SK-N-SH treated with all-trans-retinoic acid at 6 μM for 48 hours (cell line): ENCODE measurements at regions not wholly inside any gene's neighbourhood (a gene's known extent, or its start where the extent isn't known, plus 50 kb on each side); places are given as distances from the start of the nearest gene placed in this dataset.

Experiments
- ATAC-seq: fragments of 200-7000 bp; cut with Tn5 transposase; 3 replicates; pipeline ENCODE4 v1.9.1; 2020; ENCODE audit warnings: mild to moderate bottlenecking, moderate library complexity
- ARNTL ChIP-seq: fragments of 450-650 bp; formaldehyde crosslinking; IDR thresholded peaks from 2 replicates; pipeline ENCODE4 v1.5.0; 2020; ENCODE audit warnings: low read depth, mild to moderate bottlenecking, moderate library complexity, borderline replicate concordance
- BACH2 ChIP-seq: fragments of 250-450 bp; sonication (Bioruptor Pico); IDR thresholded peaks from 2 replicates; pipeline ENCODE4 v1.9.0; 2021; ENCODE audit warnings: mild to moderate bottlenecking, borderline replicate concordance
- CREB5 ChIP-seq: fragments of 250-450 bp; sonication (Bioruptor Pico); IDR thresholded peaks from 2 replicates; pipeline ENCODE4 v1.5.1; 2020; ENCODE audit warnings: low read depth, mild to moderate bottlenecking, moderate library complexity
- CSDC2 ChIP-seq: fragments of 250-450 bp; sonication (Bioruptor Pico); IDR thresholded peaks from 2 replicates; pipeline ENCODE4 v1.5.0; 2020; ENCODE audit warnings: mild to moderate bottlenecking, moderate library complexity
- CSRNP3 ChIP-seq: fragments of 250-450 bp; sonication (Bioruptor Pico); IDR thresholded peaks from 2 replicates; pipeline ENCODE4 v1.5.1; 2021; ENCODE audit warnings: mild to moderate bottlenecking, moderate library complexity
- ESRRG ChIP-seq: fragments of 250-450 bp; sonication (Bioruptor Pico); IDR thresholded peaks from 2 replicates; pipeline ENCODE4 v1.6.1; 2021; ENCODE audit warnings: mild to moderate bottlenecking
- GLIS3 ChIP-seq: fragments of 250-450 bp; sonication (Bioruptor Pico); IDR thresholded peaks from 2 replicates; pipeline ENCODE4 v1.5.0; 2020; ENCODE audit warnings: mild to moderate bottlenecking, moderate library complexity
- ISL1 ChIP-seq: fragments of 250-450 bp; sonication (Bioruptor Pico); IDR thresholded peaks from 2 replicates; pipeline ENCODE4 v2.1.2; 2022; ENCODE audit warnings: mild to moderate bottlenecking, moderate library complexity
- OSR1 ChIP-seq: fragments of 250-450 bp; sonication (Bioruptor Pico); IDR thresholded peaks from 2 replicates; pipeline ENCODE4 v1.8.0; 2022; ENCODE audit warnings: moderate library complexity, mild to moderate bottlenecking, inconsistent platforms
- PPARA ChIP-seq: fragments of 250-450 bp; sonication (Bioruptor Pico); IDR thresholded peaks from 2 replicates; pipeline ENCODE4 v1.5.0; 2020; ENCODE audit warnings: mild to moderate bottlenecking, borderline replicate concordance
- RARB ChIP-seq: fragments of 250-450 bp; sonication (Bioruptor Pico); IDR thresholded peaks from 2 replicates; pipeline ENCODE4 v1.8.0; 2021; ENCODE audit warnings: mild to moderate bottlenecking, moderate library complexity
- SNAI2 ChIP-seq: fragments of 250-450 bp; sonication (Bioruptor Pico); IDR thresholded peaks from 2 replicates; pipeline ENCODE4 v1.5.0; 2020; ENCODE audit warnings: mild to moderate bottlenecking, moderate library complexity
- TCF4 ChIP-seq: fragments of 250-450 bp; sonication (Bioruptor Pico); IDR thresholded peaks from 2 replicates; pipeline ENCODE4 v1.8.0; 2021; ENCODE audit warnings: mild to moderate bottlenecking, moderate library complexity, borderline replicate concordance
- TOX ChIP-seq: fragments of 250-450 bp; sonication (Bioruptor Pico); IDR thresholded peaks from 2 replicates; pipeline ENCODE4 v1.8.0; 2021; ENCODE audit warnings: mild to moderate bottlenecking, moderate library complexity, borderline replicate concordance
- ZC3H10 ChIP-seq: fragments of 250-450 bp; sonication (Bioruptor Pico); IDR thresholded peaks from 2 replicates; pipeline ENCODE4 v1.5.1; 2021; ENCODE audit warnings: mild to moderate bottlenecking, moderate library complexity
- ZFP3 ChIP-seq: fragments of 250-450 bp; sonication (Bioruptor Pico); IDR thresholded peaks from 2 replicates; pipeline ENCODE4 v1.5.0; 2020; ENCODE audit warnings: mild to moderate bottlenecking, moderate library complexity
- ZFP30 ChIP-seq: fragments of 450-650 bp; formaldehyde crosslinking; IDR thresholded peaks from 2 replicates; pipeline ENCODE4 v1.5.0; 2022; ENCODE audit warnings: mild to moderate bottlenecking, moderate library complexity
- ZNF565 ChIP-seq: fragments of 450-650 bp; formaldehyde crosslinking; conservative IDR thresholded peaks from 2 replicates; pipeline ENCODE4 v1.5.0; 2020; ENCODE audit warnings: low read depth, mild to moderate bottlenecking, moderate library complexity
- ZNF70 ChIP-seq: fragments of 450-650 bp; formaldehyde crosslinking; IDR thresholded peaks from 2 replicates; pipeline ENCODE4 v1.5.0; 2020; ENCODE audit warnings: mild to moderate bottlenecking, moderate library complexity
- ZNF8 ChIP-seq: fragments of 450-650 bp; formaldehyde crosslinking; IDR thresholded peaks from 2 replicates; pipeline ENCODE4 v1.5.0; 2020; ENCODE audit warnings: mild to moderate bottlenecking, moderate library complexity
- TF ChIP-seq, protein P1 (sequence below): fragments of 250-450 bp; sonication (Bioruptor Pico); IDR thresholded peaks from 2 replicates; pipeline ENCODE4 v1.5.0; 2020; ENCODE audit warnings: mild to moderate bottlenecking, moderate library complexity
- TF ChIP-seq, protein P2 (sequence below): fragments of 250-450 bp; sonication (Bioruptor Pico); IDR thresholded peaks from 2 replicates; pipeline ENCODE4 v1.8.0; 2020; ENCODE audit warnings: mild to moderate bottlenecking, moderate library complexity, borderline replicate concordance
- TF ChIP-seq, protein P3 (sequence below): fragments of 250-450 bp; sonication (Bioruptor Pico); IDR thresholded peaks from 2 replicates; pipeline ENCODE4 v1.8.0; 2021; ENCODE audit warnings: low read depth, mild to moderate bottlenecking, moderate library complexity, borderline replicate concordance

GRCh38 chr2:203626952-203627681, 79.3 kb upstream of the CD28 start:
- TF ChIP-seq CSRNP3 (CRISPR knock-in tag): no peak
- no peak for TF ChIP-seq BACH2 (CRISPR knock-in tag)
- TF ChIP-seq ZNF565: no peak
- no peak for TF ChIP-seq ZFP3 (CRISPR knock-in tag)
- TF ChIP-seq GLIS3: no peak
- no peak for TF ChIP-seq CREB5
- no peak for TF ChIP-seq CSDC2 (CRISPR knock-in tag)
- TF ChIP-seq ISL1 (CRISPR knock-in tag): no peak
- TF ChIP-seq, protein P1, sequence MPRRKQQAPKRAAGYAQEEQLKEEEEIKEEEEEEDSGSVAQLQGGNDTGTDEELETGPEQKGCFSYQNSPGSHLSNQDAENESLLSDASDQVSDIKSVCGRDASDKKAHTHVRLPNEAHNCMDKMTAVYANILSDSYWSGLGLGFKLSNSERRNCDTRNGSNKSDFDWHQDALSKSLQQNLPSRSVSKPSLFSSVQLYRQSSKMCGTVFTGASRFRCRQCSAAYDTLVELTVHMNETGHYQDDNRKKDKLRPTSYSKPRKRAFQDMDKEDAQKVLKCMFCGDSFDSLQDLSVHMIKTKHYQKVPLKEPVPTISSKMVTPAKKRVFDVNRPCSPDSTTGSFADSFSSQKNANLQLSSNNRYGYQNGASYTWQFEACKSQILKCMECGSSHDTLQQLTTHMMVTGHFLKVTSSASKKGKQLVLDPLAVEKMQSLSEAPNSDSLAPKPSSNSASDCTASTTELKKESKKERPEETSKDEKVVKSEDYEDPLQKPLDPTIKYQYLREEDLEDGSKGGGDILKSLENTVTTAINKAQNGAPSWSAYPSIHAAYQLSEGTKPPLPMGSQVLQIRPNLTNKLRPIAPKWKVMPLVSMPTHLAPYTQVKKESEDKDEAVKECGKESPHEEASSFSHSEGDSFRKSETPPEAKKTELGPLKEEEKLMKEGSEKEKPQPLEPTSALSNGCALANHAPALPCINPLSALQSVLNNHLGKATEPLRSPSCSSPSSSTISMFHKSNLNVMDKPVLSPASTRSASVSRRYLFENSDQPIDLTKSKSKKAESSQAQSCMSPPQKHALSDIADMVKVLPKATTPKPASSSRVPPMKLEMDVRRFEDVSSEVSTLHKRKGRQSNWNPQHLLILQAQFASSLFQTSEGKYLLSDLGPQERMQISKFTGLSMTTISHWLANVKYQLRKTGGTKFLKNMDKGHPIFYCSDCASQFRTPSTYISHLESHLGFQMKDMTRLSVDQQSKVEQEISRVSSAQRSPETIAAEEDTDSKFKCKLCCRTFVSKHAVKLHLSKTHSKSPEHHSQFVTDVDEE: no peak
- peak; percentile 64 for ATAC-seq

GRCh38 chr2:203629699-203630098, 76.7 kb upstream of the CD28 start:
- TF ChIP-seq, protein P2, sequence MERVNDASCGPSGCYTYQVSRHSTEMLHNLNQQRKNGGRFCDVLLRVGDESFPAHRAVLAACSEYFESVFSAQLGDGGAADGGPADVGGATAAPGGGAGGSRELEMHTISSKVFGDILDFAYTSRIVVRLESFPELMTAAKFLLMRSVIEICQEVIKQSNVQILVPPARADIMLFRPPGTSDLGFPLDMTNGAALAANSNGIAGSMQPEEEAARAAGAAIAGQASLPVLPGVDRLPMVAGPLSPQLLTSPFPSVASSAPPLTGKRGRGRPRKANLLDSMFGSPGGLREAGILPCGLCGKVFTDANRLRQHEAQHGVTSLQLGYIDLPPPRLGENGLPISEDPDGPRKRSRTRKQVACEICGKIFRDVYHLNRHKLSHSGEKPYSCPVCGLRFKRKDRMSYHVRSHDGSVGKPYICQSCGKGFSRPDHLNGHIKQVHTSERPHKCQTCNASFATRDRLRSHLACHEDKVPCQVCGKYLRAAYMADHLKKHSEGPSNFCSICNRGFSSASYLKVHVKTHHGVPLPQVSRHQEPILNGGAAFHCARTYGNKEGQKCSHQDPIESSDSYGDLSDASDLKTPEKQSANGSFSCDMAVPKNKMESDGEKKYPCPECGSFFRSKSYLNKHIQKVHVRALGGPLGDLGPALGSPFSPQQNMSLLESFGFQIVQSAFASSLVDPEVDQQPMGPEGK (CRISPR knock-in tag): no peak
- TF ChIP-seq TCF4 (CRISPR knock-in tag) (no peak), ESRRG (no peak), BACH2 (CRISPR knock-in tag) (no peak), ARNTL (CRISPR knock-in tag) (no peak), ZC3H10 (CRISPR knock-in tag) (no peak), PPARA (CRISPR knock-in tag) (no peak), OSR1 (no peak), CREB5 (no peak), ZFP30 (CRISPR knock-in tag) (no peak), ZNF8 (CRISPR knock-in tag) (no peak), ZNF70 (CRISPR knock-in tag) (no peak), CSRNP3 (CRISPR knock-in tag) (no peak), RARB (no peak), ZNF565 (no peak), TOX (no peak), SNAI2 (CRISPR knock-in tag) (no peak), CSDC2 (CRISPR knock-in tag) (no peak)
- TF ChIP-seq, protein P1: no peak
- TF ChIP-seq, protein P3, sequence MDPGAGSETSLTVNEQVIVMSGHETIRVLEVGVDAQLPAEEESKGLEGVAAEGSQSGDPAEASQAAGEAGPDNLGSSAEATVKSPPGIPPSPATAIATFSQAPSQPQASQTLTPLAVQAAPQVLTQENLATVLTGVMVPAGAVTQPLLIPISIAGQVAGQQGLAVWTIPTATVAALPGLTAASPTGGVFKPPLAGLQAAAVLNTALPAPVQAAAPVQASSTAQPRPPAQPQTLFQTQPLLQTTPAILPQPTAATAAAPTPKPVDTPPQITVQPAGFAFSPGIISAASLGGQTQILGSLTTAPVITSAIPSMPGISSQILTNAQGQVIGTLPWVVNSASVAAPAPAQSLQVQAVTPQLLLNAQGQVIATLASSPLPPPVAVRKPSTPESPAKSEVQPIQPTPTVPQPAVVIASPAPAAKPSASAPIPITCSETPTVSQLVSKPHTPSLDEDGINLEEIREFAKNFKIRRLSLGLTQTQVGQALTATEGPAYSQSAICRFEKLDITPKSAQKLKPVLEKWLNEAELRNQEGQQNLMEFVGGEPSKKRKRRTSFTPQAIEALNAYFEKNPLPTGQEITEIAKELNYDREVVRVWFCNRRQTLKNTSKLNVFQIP (CRISPR knock-in tag): no peak
- no peak for ATAC-seq
